OCI-LY3 (cell line): ENCODE measurements at regions not wholly inside any gene's neighbourhood (a gene's known extent, or its start where the extent isn't known, plus 50 kb on each side); places are given as distances from the start of the nearest gene placed in this dataset.

Experiments used
- H2AFZ ChIP-seq: fragments of 200-600, 300-600 bp; shearing (Covaris generic); 2 replicates; pipeline ENCODE4 v1.6.0; 2014; ENCODE audit warnings: antibody characterized with exemption, low read depth, low read length
- H3K27ac ChIP-seq: fragments of 200-600, 300-600 bp; sonication (generic); 2 replicates; pipeline ENCODE4 v1.5.1; 2014; ENCODE audit warnings: mild to moderate bottlenecking, low read length, moderate library complexity, mixed read lengths
- H3K27me3 ChIP-seq: fragments of 200-600, 300-600 bp; sonication (generic); 2 replicates; pipeline ENCODE4 v1.6.1; 2014; ENCODE audit warnings: low read depth, low read length, mixed read lengths
- H3K36me3 ChIP-seq: fragments of 200-600, 300-600 bp; sonication (generic); replicated peaks from 2 replicates; pipeline ENCODE3; 2014; ENCODE audit warnings: low read depth, low read length, mixed read lengths
- H3K4me1 ChIP-seq: fragments of 300-600, 200-600 bp; sonication (generic); 2 replicates; pipeline ENCODE4 v1.6.1; 2014; ENCODE audit warnings: low read length, mixed read lengths
- H3K4me2 ChIP-seq: fragments of 200-600, 300-600 bp; sonication (generic); 2 replicates; pipeline ENCODE4 v1.6.1; 2014; ENCODE audit warnings: low read length, mixed read lengths
- H3K4me3 ChIP-seq: fragments of 300-600, 200-600 bp; sonication (generic); 2 replicates; pipeline ENCODE4 v1.5.1; 2014; ENCODE audit warnings: antibody characterized with exemption, mild to moderate bottlenecking, low read length, moderate library complexity
- H3K79me2 ChIP-seq: fragments of 300-600, 200-600 bp; shearing (Covaris generic); 2 replicates; pipeline ENCODE4 v1.6.1; 2014; ENCODE audit warnings: mild to moderate bottlenecking, low read length, mixed read lengths
- H3K9ac ChIP-seq: fragments of 300-600, 200-600 bp; shearing (Covaris generic); 2 replicates; pipeline ENCODE4 v1.6.0; 2014; ENCODE audit warnings: mild to moderate bottlenecking, low read length, moderate library complexity
- H3K9me3 ChIP-seq: fragments of 200-600, 300-600 bp; shearing (Covaris generic); 2 replicates; pipeline ENCODE4 v1.6.1; 2014; ENCODE audit warnings: low read length, mixed read lengths; ENCODE audit not compliant: insufficient read depth
- H4K20me1 ChIP-seq: fragments of 200-600, 300-600 bp; sonication (generic); 2 replicates; pipeline ENCODE4 v1.6.1; 2016; ENCODE audit warnings: low read length, mixed read lengths; ENCODE audit not compliant: insufficient read depth
- EZH2phosphoT487 ChIP-seq: fragments of 200-600 bp; shearing (Covaris generic); IDR thresholded peaks from 2 replicates; pipeline ENCODE4 v1.6.1; 2018; ENCODE audit warnings: antibody characterized with exemption, mixed run types, low read depth
- TF ChIP-seq, protein P1 (sequence below): fragments of 200-600, 300-600 bp; sonication (generic); IDR thresholded peaks from 2 replicates; pipeline ENCODE4 v1.5.1; 2014; ENCODE audit warnings: antibody characterized with exemption, low read length, low read depth

DNA sequence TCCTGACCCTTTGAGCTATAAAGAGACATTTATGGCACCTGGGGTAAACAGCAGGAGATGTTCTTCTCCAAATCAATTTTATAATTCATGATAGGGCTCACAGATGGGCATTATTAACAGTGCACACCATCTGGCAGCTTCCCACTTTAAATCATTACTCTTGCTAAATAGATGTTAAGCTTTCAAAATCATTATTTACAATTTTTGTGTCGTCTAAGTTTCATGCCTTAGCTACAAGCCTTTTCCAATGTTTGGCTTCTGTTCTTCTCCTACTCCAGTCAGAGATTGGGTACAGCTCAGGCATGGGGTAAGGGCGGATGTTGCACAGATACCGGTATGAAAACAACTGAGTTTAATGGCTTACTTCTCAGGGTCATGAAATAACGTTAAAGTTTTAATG lies 120.9 kb upstream of the PFN2 start:
- Histone ChIP-seq H3K27ac (no peak overlapping the region), H3K4me3 (no peak overlapping the region), H3K9me3 (no peaks in the 10 kb centered on the region), H4K20me1 (no peaks in the 10 kb centered on the region), H3K4me1 (peaks cover 41% of the 10 kb centered on the region), H3K36me3 (no peaks in the 10 kb centered on the region), H3K27me3 (no peaks in the 10 kb centered on the region), H3K9ac (no peak overlapping the region), H2AFZ (no peak overlapping the region), H3K79me2 (no peaks in the 10 kb centered on the region), H3K4me2 (no peak overlapping the region)
- TF ChIP-seq EZH2phosphoT487, result no peak
- TF ChIP-seq, protein P1, sequence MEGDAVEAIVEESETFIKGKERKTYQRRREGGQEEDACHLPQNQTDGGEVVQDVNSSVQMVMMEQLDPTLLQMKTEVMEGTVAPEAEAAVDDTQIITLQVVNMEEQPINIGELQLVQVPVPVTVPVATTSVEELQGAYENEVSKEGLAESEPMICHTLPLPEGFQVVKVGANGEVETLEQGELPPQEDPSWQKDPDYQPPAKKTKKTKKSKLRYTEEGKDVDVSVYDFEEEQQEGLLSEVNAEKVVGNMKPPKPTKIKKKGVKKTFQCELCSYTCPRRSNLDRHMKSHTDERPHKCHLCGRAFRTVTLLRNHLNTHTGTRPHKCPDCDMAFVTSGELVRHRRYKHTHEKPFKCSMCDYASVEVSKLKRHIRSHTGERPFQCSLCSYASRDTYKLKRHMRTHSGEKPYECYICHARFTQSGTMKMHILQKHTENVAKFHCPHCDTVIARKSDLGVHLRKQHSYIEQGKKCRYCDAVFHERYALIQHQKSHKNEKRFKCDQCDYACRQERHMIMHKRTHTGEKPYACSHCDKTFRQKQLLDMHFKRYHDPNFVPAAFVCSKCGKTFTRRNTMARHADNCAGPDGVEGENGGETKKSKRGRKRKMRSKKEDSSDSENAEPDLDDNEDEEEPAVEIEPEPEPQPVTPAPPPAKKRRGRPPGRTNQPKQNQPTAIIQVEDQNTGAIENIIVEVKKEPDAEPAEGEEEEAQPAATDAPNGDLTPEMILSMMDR, result no peak

DNA sequence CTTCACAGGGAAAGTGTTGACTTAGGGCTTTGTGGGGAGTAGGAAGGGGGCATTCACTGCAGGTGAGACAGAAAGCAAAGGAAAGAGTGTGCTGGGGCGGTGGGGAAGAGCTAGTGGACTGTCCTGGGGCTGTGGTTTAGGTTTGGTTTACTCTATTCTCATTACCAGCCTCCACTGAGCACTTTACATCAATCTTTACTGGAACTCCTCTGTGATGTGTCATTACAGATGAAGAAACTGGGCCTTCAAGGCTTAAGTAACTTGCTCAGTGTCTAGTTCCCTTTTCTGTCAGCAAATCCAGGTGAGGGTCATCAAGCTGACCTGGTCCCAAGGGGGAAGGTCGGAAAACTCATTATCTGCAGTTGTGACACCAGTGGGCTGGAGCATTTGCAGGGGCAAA lies 120.2 kb upstream of the PFN2 start:
- no peaks in the 10 kb centered on the region for H3K9me3 ChIP-seq
- TF ChIP-seq, protein P1, result no peak
- TF ChIP-seq EZH2phosphoT487, result no peak
- H3K9ac ChIP-seq, result no peak overlapping the region
- no peak overlapping the region for H3K4me2 ChIP-seq
- H3K4me3 ChIP-seq, result no peak overlapping the region
- no peaks in the 10 kb centered on the region for H3K27me3 ChIP-seq
- H3K36me3 ChIP-seq, result no peaks in the 10 kb centered on the region
- no peaks in the 10 kb centered on the region for H4K20me1 ChIP-seq
- no peaks in the 10 kb centered on the region for H3K79me2 ChIP-seq
- no peak overlapping the region for H2AFZ ChIP-seq
- no peak overlapping the region for H3K27ac ChIP-seq
- peaks cover 36% of the 10 kb centered on the region for H3K4me1 ChIP-seq

DNA sequence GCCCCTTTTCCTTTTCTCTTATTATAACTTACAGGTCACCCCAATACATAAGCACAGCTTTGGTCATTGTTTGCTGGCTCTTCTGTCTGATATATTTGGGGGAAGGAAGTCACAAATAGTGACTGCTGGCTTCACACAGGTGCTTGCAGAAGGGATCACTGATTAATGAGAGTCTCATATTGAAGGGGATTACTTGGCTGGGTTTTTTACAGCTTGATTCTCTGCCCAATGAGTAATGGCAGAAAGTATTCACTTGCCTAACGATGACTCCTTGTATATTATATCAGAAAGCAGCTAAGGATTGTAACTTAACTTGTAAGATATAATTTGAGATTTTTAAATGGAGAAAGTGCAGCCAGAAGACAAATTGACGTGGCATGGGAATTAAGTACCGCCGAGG lies 119.3 kb upstream of the PFN2 start:
- no peaks in the 10 kb centered on the region for H3K79me2 ChIP-seq
- no peak overlapping the region for H3K9ac ChIP-seq
- peaks cover 32% of the 10 kb centered on the region for H3K4me1 ChIP-seq
- H4K20me1 ChIP-seq, result no peaks in the 10 kb centered on the region
- H3K27me3 ChIP-seq, result no peaks in the 10 kb centered on the region
- no peaks in the 10 kb centered on the region for H3K9me3 ChIP-seq
- H2AFZ ChIP-seq, result no peak overlapping the region
- H3K4me3 ChIP-seq, result no peak overlapping the region
- no peak overlapping the region for H3K4me2 ChIP-seq
- TF ChIP-seq, protein P1, result no peak
- no peak for TF ChIP-seq EZH2phosphoT487
- H3K36me3 ChIP-seq, result no peaks in the 10 kb centered on the region
- H3K27ac ChIP-seq, result no peak overlapping the region

DNA sequence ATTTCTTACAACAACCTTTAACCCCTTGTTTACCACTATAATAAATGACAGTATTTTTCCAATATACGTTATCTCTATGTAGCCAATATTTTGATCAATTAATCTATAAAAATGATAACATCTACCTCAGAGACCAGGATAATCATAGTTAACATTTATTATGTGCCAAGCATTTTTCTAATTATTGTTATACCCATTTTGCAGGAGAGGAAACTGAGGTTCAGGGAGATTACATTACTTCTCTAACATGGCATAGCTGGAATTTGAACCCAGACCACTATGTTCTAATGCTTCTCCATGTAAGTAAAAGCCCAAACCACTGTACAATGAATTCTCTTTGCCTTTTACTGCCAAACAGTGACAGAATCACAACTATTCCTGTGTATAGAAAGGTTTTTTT lies 113.4 kb upstream of the PFN2 start:
- H2AFZ ChIP-seq, result no peak overlapping the region
- H3K4me3 ChIP-seq, result no peak overlapping the region
- no peak for TF ChIP-seq EZH2phosphoT487
- TF ChIP-seq, protein P1, result no peak
- peaks cover 6% of the 10 kb centered on the region; the same call in 1 of the 2 replicates for H3K27me3 ChIP-seq
- H4K20me1 ChIP-seq, result no peaks in the 10 kb centered on the region
- H3K27ac ChIP-seq, result no peak overlapping the region
- H3K9ac ChIP-seq, result no peak overlapping the region
- no peaks in the 10 kb centered on the region for H3K36me3 ChIP-seq
- H3K79me2 ChIP-seq, result no peaks in the 10 kb centered on the region
- H3K9me3 ChIP-seq, result no peaks in the 10 kb centered on the region
- no peak overlapping the region for H3K4me2 ChIP-seq
- 0 out of 2 replicates have a peak, but pooled peaks cover 5% of the 10 kb centered on the region for H3K4me1 ChIP-seq
